Fibroblast of upper back skin (primary cell): ENCODE measurements at regions not wholly inside any gene's neighbourhood (a gene's known extent, or its start where the extent isn't known, plus 50 kb on each side); places are given as distances from the start of the nearest gene placed in this dataset.

ENCODE experiments used
- DNase-seq: peaks from one replicate; pipeline ENCODE4 v3.0.0-alpha.2; 2013

- DNase-seq, result no peak
Measured at GRCh38 chr22:44366372-44367300, 53.9 kb upstream of the SHISAL1 start.

GRCh38 chr22:44365832-44366231, 53.1 kb upstream of the SHISAL1 start:
- DNase-seq, result no peak

- no peak for DNase-seq
Measured at GRCh38 chr22:44365191-44365590, 52.4 kb upstream of the SHISAL1 start.

GRCh38 chr22:44364751-44365130, 52.0 kb upstream of the SHISAL1 start:
- no peak for DNase-seq

GRCh38 chr22:44363980-44364750, 51.4 kb upstream of the SHISAL1 start:
- no peak for DNase-seq

- peak; percentile 95 for DNase-seq
Measured at GRCh38 chr22:44363013-44363979, 50.5 kb upstream of the SHISAL1 start.

- DNase-seq, result no peak
Measured at GRCh38 chr22:44362249-44363012, 49.7 kb upstream of the SHISAL1 start.
